ENCODE measurements at regions not wholly inside any gene's neighbourhood (a gene's known extent, or its start where the extent isn't known, plus 50 kb on each side); places are given as distances from the start of the nearest gene placed in this dataset.

DNA sequence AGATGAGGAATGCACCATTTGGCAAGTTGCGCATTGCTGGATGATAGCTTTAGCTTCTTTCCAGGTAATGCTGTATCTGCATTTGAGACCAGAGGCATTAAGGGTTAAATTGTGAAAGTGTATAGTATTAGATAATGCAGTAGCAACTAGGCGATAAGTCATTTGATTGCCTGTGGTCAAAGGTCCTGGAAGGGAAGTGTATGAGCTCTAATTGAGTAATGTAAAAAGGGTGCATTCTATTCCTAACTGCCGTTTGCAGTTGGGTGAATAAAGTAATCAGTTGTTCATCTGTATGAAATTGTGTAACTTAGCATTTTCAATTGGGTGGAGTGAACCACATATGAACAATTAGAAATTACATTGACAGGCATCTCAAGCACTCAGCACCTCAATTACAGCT lies 54.5 kb upstream of the WDR1 start:
- Histone ChIP-seq H3K36me3 (no peaks in the 10 kb centered on the region), H3K4me3 (no peak overlapping the region), H3K9me3 (no peaks in the 10 kb centered on the region), H3K27ac (no peak overlapping the region), H3K27me3 (no peaks in the 10 kb centered on the region), H3K4me1 (peaks cover 0 to 20% of the 10 kb centered on the region in 2 donors)
- DNase-seq = no peak
- intact Hi-C loops (cut with DNase I) = no loop called here
- no peak for ATAC-seq
- TF ChIP-seq, protein P1, sequence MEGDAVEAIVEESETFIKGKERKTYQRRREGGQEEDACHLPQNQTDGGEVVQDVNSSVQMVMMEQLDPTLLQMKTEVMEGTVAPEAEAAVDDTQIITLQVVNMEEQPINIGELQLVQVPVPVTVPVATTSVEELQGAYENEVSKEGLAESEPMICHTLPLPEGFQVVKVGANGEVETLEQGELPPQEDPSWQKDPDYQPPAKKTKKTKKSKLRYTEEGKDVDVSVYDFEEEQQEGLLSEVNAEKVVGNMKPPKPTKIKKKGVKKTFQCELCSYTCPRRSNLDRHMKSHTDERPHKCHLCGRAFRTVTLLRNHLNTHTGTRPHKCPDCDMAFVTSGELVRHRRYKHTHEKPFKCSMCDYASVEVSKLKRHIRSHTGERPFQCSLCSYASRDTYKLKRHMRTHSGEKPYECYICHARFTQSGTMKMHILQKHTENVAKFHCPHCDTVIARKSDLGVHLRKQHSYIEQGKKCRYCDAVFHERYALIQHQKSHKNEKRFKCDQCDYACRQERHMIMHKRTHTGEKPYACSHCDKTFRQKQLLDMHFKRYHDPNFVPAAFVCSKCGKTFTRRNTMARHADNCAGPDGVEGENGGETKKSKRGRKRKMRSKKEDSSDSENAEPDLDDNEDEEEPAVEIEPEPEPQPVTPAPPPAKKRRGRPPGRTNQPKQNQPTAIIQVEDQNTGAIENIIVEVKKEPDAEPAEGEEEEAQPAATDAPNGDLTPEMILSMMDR (IDR thresholded peaks at IDR 0.05) = no peak

DNA sequence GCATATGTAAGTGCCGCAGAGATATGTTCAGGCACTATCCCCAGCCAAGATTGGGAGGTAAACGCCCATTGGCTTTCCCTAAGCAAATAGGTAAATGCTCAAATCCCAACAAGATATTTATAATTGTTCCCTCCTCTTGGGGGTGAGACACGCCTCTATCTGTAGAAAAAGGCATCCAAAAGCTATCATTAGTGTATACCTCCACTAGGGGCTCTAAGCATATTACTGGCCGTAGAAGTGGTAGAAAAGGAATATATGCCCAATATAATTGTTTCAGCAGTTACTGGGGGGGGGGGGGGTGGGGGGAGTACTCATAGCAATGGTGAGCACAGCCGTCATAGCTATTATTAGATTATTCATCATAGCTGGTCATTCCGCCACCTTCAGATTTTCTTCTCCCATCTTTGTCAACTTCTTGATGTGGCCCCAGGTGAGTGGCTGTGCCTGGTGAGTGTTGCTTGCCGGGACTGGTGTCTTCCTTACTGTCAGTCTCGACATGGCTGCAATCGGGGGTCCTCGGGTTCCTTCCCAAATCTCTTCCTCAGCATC lies 53.3 kb upstream of the WDR1 start:
- H3K27me3 ChIP-seq = no peaks in the 10 kb centered on the region
- H3K9me3 ChIP-seq = no peaks in the 10 kb centered on the region
- ATAC-seq = no peak
- no peak for DNase-seq
- H3K4me1 ChIP-seq = peaks cover 0 to 20% of the 10 kb centered on the region in 2 donors
- TF ChIP-seq, protein P1 (IDR thresholded peaks at IDR 0.05) = no peak
- intact Hi-C loops (cut with DNase I) = no loop called here
- H3K4me3 ChIP-seq = no peak overlapping the region
- H3K36me3 ChIP-seq = no peaks in the 10 kb centered on the region
- H3K27ac ChIP-seq = no peak overlapping the region

DNA sequence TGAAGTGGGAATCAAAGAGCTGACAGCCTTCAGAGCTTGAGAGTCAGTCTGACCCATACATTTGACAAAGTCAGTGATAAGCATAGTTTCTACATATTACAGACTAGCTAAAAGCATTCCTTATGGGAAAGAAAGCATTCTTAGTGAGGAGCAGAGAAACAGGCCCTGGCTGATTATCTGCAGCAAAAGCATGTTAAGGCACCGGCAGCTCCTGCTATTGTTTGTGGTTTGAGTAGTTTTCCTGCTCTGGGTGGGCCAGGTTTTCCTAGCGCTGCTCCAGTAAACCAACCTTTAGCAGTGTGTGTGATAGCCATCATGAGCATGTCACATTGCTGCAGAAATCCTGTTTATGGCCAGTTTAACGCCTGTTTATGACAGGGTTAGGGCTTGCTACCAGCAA lies 51.6 kb upstream of the WDR1 start:
- ATAC-seq = no peak
- Histone ChIP-seq H3K27me3 (no peaks in the 10 kb centered on the region), H3K27ac (no peak overlapping the region), H3K4me3 (no peak overlapping the region), H3K4me1 (peaks cover 0 to 8% of the 10 kb centered on the region in 2 donors), H3K9me3 (no peaks in the 10 kb centered on the region), H3K36me3 (no peaks in the 10 kb centered on the region)
- DNase-seq = no peak
- TF ChIP-seq, protein P1 (IDR thresholded peaks at IDR 0.05) = no peak
- intact Hi-C loops (cut with DNase I) = no loop called here

DNA sequence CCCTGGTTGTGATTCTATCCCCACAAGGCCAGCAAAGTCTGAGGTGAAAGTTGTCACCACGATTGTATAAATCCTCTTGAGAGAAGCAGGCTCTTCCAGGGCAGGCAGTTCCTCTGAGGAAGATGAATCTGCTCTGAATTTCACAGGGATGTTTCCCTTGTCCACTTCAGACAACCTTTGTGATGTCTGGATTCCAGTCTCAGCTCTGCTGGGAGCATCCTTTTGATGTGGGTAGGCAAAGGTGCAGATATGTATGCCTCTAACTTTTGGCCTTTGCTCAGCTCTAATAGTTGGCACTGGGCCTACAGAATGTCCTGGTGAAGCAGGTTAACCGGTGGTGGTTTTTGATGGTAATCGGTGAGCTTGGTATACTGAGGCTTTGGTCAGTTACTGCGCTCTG lies 50.6 kb upstream of the WDR1 start:
- no peak overlapping the region for H3K4me3 ChIP-seq
- ATAC-seq (no peak), DNase-seq (no peak)
- no peaks in the 10 kb centered on the region for H3K36me3 ChIP-seq
- TF ChIP-seq, protein P1 (IDR thresholded peaks at IDR 0.05) = no peak
- H3K27me3 ChIP-seq = no peaks in the 10 kb centered on the region
- H3K9me3 ChIP-seq = no peaks in the 10 kb centered on the region
- intact Hi-C loops (cut with DNase I) = no loop called here
- H3K4me1 ChIP-seq = no peaks in the 10 kb centered on the region
- no peak overlapping the region for H3K27ac ChIP-seq

Measured in left lung (tissue), 4 donors.